HepG2 (cell line): ENCODE measurements at regions not wholly inside any gene's neighbourhood (a gene's known extent, or its start where the extent isn't known, plus 50 kb on each side); places are given as distances from the start of the nearest gene placed in this dataset.

Experiments used
- ATAC-seq: fragments of 200-7000 bp; cut with Tn5 transposase; 3 replicates; pipeline ENCODE4 v1.9.1; 2020; ENCODE audit warnings: mild to moderate bottlenecking, moderate library complexity
- BruUV-seq: library from RNA; stranded (reverse); fragments of 400-500 nt; replicated peaks from 2 replicates; lab custom pipeline; 2021; lab: Mats Ljungman, UMichigan
- CTCF ChIA-PET: fragments of 300-600 bp; formaldehyde crosslinking; extraction: SDS; loops from one replicate; lab custom pipeline; 2021; ENCODE audit warnings: low total read pairs, inconsistent platforms, low intra/inter-chr PET ratio; lab: Yijun Ruan, JAX
- POLR2A ChIA-PET: fragments of 350-600 bp; sonication (Branson Sonifier 250); formaldehyde crosslinking; loops from one replicate; lab custom pipeline; 2020; ENCODE audit warnings: antibody characterized with exemption, inconsistent platforms; lab: Yijun Ruan, JAX
- DNase-seq: peaks from one replicate; pipeline ENCODE4 v3.0.0-alpha.2; 2015; ENCODE audit warnings: low spot score
- FAIRE-seq: peaks from 3 replicates; lab custom pipeline; 2011; peaks lifted over from hg19 to GRCh38; lab: Jason Lieb, UNC
- H2AFZ ChIP-seq: one replicate; pipeline ENCODE4 v1.6.1; 2011; ENCODE audit warnings: low read length, inconsistent platforms
- H3K27ac ChIP-seq: fragments of 300-600 bp; 3 replicates; pipeline ENCODE4 v1.8.0; 2011; ENCODE audit warnings: mixed run types, mild to moderate bottlenecking, mixed read lengths, low read length, inconsistent platforms; ENCODE audit not compliant: insufficient read depth; ENCODE audit errors: extremely low read length
- H3K27me3 ChIP-seq, 2 experiments: fragments of 200-600 bp in 1 of 2; 2 replicates in 1 of 2; 3 replicates in 1 of 2; pipeline versions ENCODE4 v1.6.0 to v1.8.0; 2011; ENCODE audit warnings: low read length in 2 of 2, mild to moderate bottlenecking in 2 of 2, moderate library complexity in 2 of 2, inconsistent platforms in 1 of 2; ENCODE audit not compliant: insufficient read depth in 2 of 2, control insufficient read depth in 1 of 2
- H3K36me3 ChIP-seq, 2 experiments: fragments of 200-600 bp in 1 of 2; replicated peaks in 1 of 2; 2 replicates in 1 of 2; 3 replicates in 1 of 2; pipeline versions ENCODE4 v1.5.1 to v1.8.0; 2011; ENCODE audit warnings: low read length in 2 of 2, inconsistent platforms in 1 of 2; ENCODE audit not compliant: insufficient read depth in 2 of 2, control insufficient read depth in 1 of 2
- H3K4me1 ChIP-seq: 2 replicates; pipeline ENCODE4 v1.5.1; 2012; ENCODE audit warnings: low read length, inconsistent platforms; ENCODE audit not compliant: insufficient read depth
- H3K4me2 ChIP-seq: 2 replicates; pipeline ENCODE4 v1.6.0; 2011; ENCODE audit warnings: low read depth, low read length, inconsistent platforms
- H3K4me3 ChIP-seq, 3 experiments: fragments of 200-600 bp in 1 of 3; sonication (generic), shearing (Covaris generic) in 1 of 3; replicated peaks in 1 of 3; 2 replicates each; pipeline ENCODE4 v1.5.1; 2011 to 2016; ENCODE audit warnings: low read length in 3 of 3, inconsistent platforms in 2 of 3, low read depth in 2 of 3, mild to moderate bottlenecking in 2 of 3, control low read depth in 1 of 3, mixed read lengths in 1 of 3; ENCODE audit not compliant: insufficient read depth in 1 of 3
- H3K79me2 ChIP-seq: one replicate; pipeline ENCODE4 v1.6.1; 2011; ENCODE audit warnings: low read length, inconsistent platforms; ENCODE audit not compliant: insufficient read depth
- H3K9ac ChIP-seq: 2 replicates; pipeline ENCODE4 v1.6.0; 2011; ENCODE audit warnings: mild to moderate bottlenecking, low read depth, low read length, inconsistent platforms; ENCODE audit not compliant: insufficient read depth
- H3K9me3 ChIP-seq: 2 replicates; pipeline ENCODE4 v1.5.1; 2012; ENCODE audit warnings: mild to moderate bottlenecking, low read length
- H4K20me1 ChIP-seq: 2 replicates; pipeline ENCODE4 v1.6.0; 2011; ENCODE audit warnings: inconsistent platforms, mild to moderate bottlenecking, low read length, moderate library complexity; ENCODE audit not compliant: insufficient read depth
- FOXC1 ChIP-seq: sonication (generic); formaldehyde crosslinking; IDR thresholded peaks from 2 replicates; pipeline ENCODE4 v1.8.0; 2022; ENCODE audit warnings: mild to moderate bottlenecking, missing genetic modification reagents, borderline replicate concordance
- FOXJ3 ChIP-seq: sonication (generic); formaldehyde crosslinking; IDR thresholded peaks from 2 replicates; pipeline ENCODE4 v1.4.0; 2020; ENCODE audit warnings: missing genetic modification reagents, mild to moderate bottlenecking, borderline replicate concordance
- GRHL1 ChIP-seq: sonication (generic); formaldehyde crosslinking; conservative IDR thresholded peaks from 2 replicates; pipeline ENCODE4 v1.8.0; 2022; ENCODE audit warnings: missing genetic modification reagents
- HIVEP1 ChIP-seq: sonication (generic); formaldehyde crosslinking; IDR thresholded peaks from 2 replicates; pipeline ENCODE4 v1.4.0; 2020; ENCODE audit warnings: mild to moderate bottlenecking, missing genetic modification reagents
- MEIS1 ChIP-seq: sonication (generic); formaldehyde crosslinking; IDR thresholded peaks from 2 replicates; pipeline ENCODE4 v1.9.0; 2021; ENCODE audit warnings: mild to moderate bottlenecking, missing genetic modification reagents, moderate library complexity, borderline replicate concordance
- MIXL1 ChIP-seq: IDR thresholded peaks from 2 replicates; pipeline ENCODE4 v1.6.1; 2016
- NFKB2 ChIP-seq: sonication (generic); formaldehyde crosslinking; IDR thresholded peaks from 2 replicates; pipeline ENCODE4 v1.4.0; 2020; ENCODE audit warnings: missing genetic modification reagents, borderline replicate concordance
- NFRKB ChIP-seq: fragments of 450-650 bp; IDR thresholded peaks from 2 replicates; pipeline ENCODE4 v1.6.1; 2017
- TEAD3 ChIP-seq: optimal IDR thresholded peaks from 2 replicates; pipeline ENCODE3; 2016; ENCODE audit warnings: borderline replicate concordance
- TOPORS ChIP-seq: sonication (generic); formaldehyde crosslinking; IDR thresholded peaks from 2 replicates; pipeline ENCODE4 v1.8.0; 2023; ENCODE audit warnings: mild to moderate bottlenecking, missing genetic modification reagents
- ZNF143 ChIP-seq: sonication (generic); formaldehyde crosslinking; IDR thresholded peaks from 2 replicates; pipeline ENCODE4 v1.4.0; 2020; ENCODE audit warnings: missing genetic modification reagents
- ZNF567 ChIP-seq: sonication (generic); formaldehyde crosslinking; IDR thresholded peaks from 2 replicates; pipeline ENCODE4 v1.8.1; 2023; ENCODE audit warnings: mild to moderate bottlenecking, missing genetic modification reagents, borderline replicate concordance
- ZNF616 ChIP-seq: sonication (generic); formaldehyde crosslinking; IDR thresholded peaks from 2 replicates; pipeline ENCODE4 v1.5.0; 2020; ENCODE audit warnings: low read depth, mild to moderate bottlenecking, missing genetic modification reagents
- ZNF691 ChIP-seq: sonication (generic); formaldehyde crosslinking; IDR thresholded peaks from 2 replicates; pipeline ENCODE4 v1.4.0; 2020; ENCODE audit warnings: missing genetic modification reagents, low read depth, mild to moderate bottlenecking, borderline replicate concordance
- ZNF772 ChIP-seq: sonication (generic); formaldehyde crosslinking; IDR thresholded peaks from 2 replicates; pipeline ENCODE4 v1.5.0; 2020; ENCODE audit warnings: mild to moderate bottlenecking, missing genetic modification reagents
- ZNF780A ChIP-seq: sonication (generic); formaldehyde crosslinking; IDR thresholded peaks from 2 replicates; pipeline ENCODE4 v1.8.0; 2022; ENCODE audit warnings: mild to moderate bottlenecking, missing genetic modification reagents, moderate library complexity
- ZNF790 ChIP-seq: sonication (generic); formaldehyde crosslinking; IDR thresholded peaks from 2 replicates; pipeline ENCODE4 v1.8.0; 2022; ENCODE audit warnings: missing genetic modification reagents, mild to moderate bottlenecking, borderline replicate concordance
- WGBS: methylation state at CpG from one replicate; pipeline ENCODE4 v1.1.6; 2017; ENCODE audit warnings: low lambda C conversion rate; 5-methylcytosine and 5-hydroxymethylcytosine counted together
- in situ Hi-C: cut with HindIII; loops from 2 replicates; pipeline ENCODE4 v1.10.0; 2017; ENCODE audit warnings: low pct_unique_long_range_greater_than_20kb; ENCODE audit not compliant: extremely low pct_ligation_motif_present
- intact Hi-C: fragments of 100-400 bp; cut with micrococcal nuclease; formaldehyde crosslinking; loops from one replicate; pipeline ENCODE4 v1.10.0; 2022; ENCODE audit not compliant: unreplicated experiment
- TF ChIP-seq, protein P1 (sequence below): sonication (generic); formaldehyde crosslinking; IDR thresholded peaks from 2 replicates; pipeline ENCODE4 v1.5.0; 2020; ENCODE audit warnings: mild to moderate bottlenecking, missing genetic modification reagents, moderate library complexity

- H3K4me3 ChIP-seq = no peak overlapping the region
- H3K79me2 ChIP-seq = no peaks in the 10 kb centered on the region
These were observed 782.0 kb upstream of the ALCAM start for GRCh38 chr3:104584682-104585081.

GRCh38 chr3:104586344-104586743 lies 780.4 kb upstream of the ALCAM start:
- Histone ChIP-seq H3K4me2 (no peak overlapping the region), H3K4me3 (no peak overlapping the region), H3K9me3 (no peaks in the 10 kb centered on the region), H3K4me1 (no peaks in the 10 kb centered on the region), H3K27ac (no peak overlapping the region), H4K20me1 (no peaks in the 10 kb centered on the region; the same call in 1 of the 2 replicates), H2AFZ (no peak overlapping the region), H3K9ac (no peak overlapping the region), H3K36me3 (no peaks in the 10 kb centered on the region), H3K79me2 (no peaks in the 10 kb centered on the region), H3K27me3 (no peaks in the 10 kb centered on the region)
- intact Hi-C loops = no loop called here
- CTCF ChIA-PET = no interaction called here
- in situ Hi-C loops = no loop called here
- no TSS peak for BruUV-seq
- FAIRE-seq (no peak), ATAC-seq (no peak), DNase-seq (no peak)
- POLR2A ChIA-PET = no interaction called here
- TF ChIP-seq NFRKB (no peak), ZNF691 (CRISPR knock-in tag) (no peak), FOXJ3 (CRISPR knock-in tag) (no peak), ZNF567 (CRISPR knock-in tag) (no peak), FOXC1 (CRISPR knock-in tag) (no peak), TEAD3 (CRISPR knock-in tag) (no peak), ZNF780A (CRISPR knock-in tag) (no peak), MEIS1 (CRISPR knock-in tag) (no peak), NFKB2 (CRISPR knock-in tag) (no peak), ZNF143 (no peak)
- TF ChIP-seq, protein P1, sequence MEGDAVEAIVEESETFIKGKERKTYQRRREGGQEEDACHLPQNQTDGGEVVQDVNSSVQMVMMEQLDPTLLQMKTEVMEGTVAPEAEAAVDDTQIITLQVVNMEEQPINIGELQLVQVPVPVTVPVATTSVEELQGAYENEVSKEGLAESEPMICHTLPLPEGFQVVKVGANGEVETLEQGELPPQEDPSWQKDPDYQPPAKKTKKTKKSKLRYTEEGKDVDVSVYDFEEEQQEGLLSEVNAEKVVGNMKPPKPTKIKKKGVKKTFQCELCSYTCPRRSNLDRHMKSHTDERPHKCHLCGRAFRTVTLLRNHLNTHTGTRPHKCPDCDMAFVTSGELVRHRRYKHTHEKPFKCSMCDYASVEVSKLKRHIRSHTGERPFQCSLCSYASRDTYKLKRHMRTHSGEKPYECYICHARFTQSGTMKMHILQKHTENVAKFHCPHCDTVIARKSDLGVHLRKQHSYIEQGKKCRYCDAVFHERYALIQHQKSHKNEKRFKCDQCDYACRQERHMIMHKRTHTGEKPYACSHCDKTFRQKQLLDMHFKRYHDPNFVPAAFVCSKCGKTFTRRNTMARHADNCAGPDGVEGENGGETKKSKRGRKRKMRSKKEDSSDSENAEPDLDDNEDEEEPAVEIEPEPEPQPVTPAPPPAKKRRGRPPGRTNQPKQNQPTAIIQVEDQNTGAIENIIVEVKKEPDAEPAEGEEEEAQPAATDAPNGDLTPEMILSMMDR (CRISPR knock-in tag) = no peak

More at GRCh38 chr3:104584682-104585081, 782.0 kb upstream of the ALCAM start:
- in situ Hi-C loops = no loop called here
- Histone ChIP-seq H3K9me3 (peaks cover 5% of the 10 kb centered on the region; the same call in 1 of the 2 replicates), H3K4me1 (no peaks in the 10 kb centered on the region), H3K9ac (no peak overlapping the region), H4K20me1 (no peaks in the 10 kb centered on the region), H3K4me2 (no peak overlapping the region), H2AFZ (no peak overlapping the region), H3K27ac (no peak overlapping the region), H3K36me3 (no peaks in the 10 kb centered on the region), H3K27me3 (no peaks in the 10 kb centered on the region)
- no peak for TF ChIP-seq ZNF790 (CRISPR knock-in tag)
- TF ChIP-seq ZNF772 = no peak
- no peak for TF ChIP-seq ZNF616 (CRISPR knock-in tag)
- TF ChIP-seq HIVEP1 (CRISPR knock-in tag) = no peak
- no peak for TF ChIP-seq MIXL1
- no peak for TF ChIP-seq TOPORS (CRISPR knock-in tag)
- TF ChIP-seq GRHL1 (CRISPR knock-in tag) = no peak
- FAIRE-seq (no peak), ATAC-seq (no peak), DNase-seq (no peak)
- POLR2A ChIA-PET = no interaction called here
- WGBS = 33% methylated on average over 5 of the region's 5 CpGs
- intact Hi-C loops = no loop called here
- BruUV-seq = no TSS peak
- CTCF ChIA-PET = no interaction called here
